ENCODE measurements at regions not wholly inside any gene's neighbourhood (a gene's known extent, or its start where the extent isn't known, plus 50 kb on each side); places are given as distances from the start of the nearest gene placed in this dataset.

GRCh38 chr16:86090461-86091170 is 191.7 kb downstream of the IRF8 start:
- POLR2A ChIA-PET (ENCODE audit: unreplicated experiment): no interaction called here
- Histone ChIP-seq H4K20me1 (ENCODE audit: low read length) (no peaks in the 10 kb centered on the region), H3F3A (ENCODE audit: low read length, unreplicated experiment) (no peaks in the 10 kb centered on the region), H3K4me3 (ENCODE audit: low read length) (no peak overlapping the region), H3K79me2 (ENCODE audit: low read length) (no peaks in the 10 kb centered on the region), H2AFZ (ENCODE audit: low read length) (no peak overlapping the region), H3K9me2 (replicated peaks; ENCODE audit: low read length) (no peaks in the 10 kb centered on the region), H3K27ac (ENCODE audit: low read length) (no peak overlapping the region), H3K9me3 (ENCODE audit: low read length) (no peaks in the 10 kb centered on the region), H3K4me2 (ENCODE audit: low read length) (no peak overlapping the region), H3K9ac (ENCODE audit: low read length) (no peak overlapping the region), H3K4me1 (ENCODE audit: insufficient read depth, low read length) (no peaks in the 10 kb centered on the region), H3K36me3 (ENCODE audit: low read depth, low read length) (no peaks in the 10 kb centered on the region), H3K27me3 (ENCODE audit: low read length) (peaks cover 5% of the 10 kb centered on the region)
- intact Hi-C loops (cut with micrococcal nuclease): no loop called here
- BruUV-seq (replicated peaks): no TSS peak
- no peak for TF ChIP-seq CTCF (conservative IDR thresholded peaks at IDR 0.05; ENCODE audit: low read depth, low read length)
- TF ChIP-seq EZH2 (IDR thresholded peaks at IDR 0.05; ENCODE audit: low read length, unreplicated experiment): no peak
- TF ChIP-seq EZH2phosphoT487 (IDR thresholded peaks at IDR 0.05; ENCODE audit: borderline replicate concordance, low read length): no peak
- ATAC-seq (no peak), DNase-seq (no peak)
- CTCF ChIA-PET: no interaction called here

GRCh38 chr16:86091976-86092375 is 193.0 kb downstream of the IRF8 start:
- DNase-seq (no peak), ATAC-seq (no peak)
- no peak overlapping the region for H3K27ac ChIP-seq (ENCODE audit: low read length)
- H3K4me3 ChIP-seq (ENCODE audit: low read length): no peak overlapping the region
- no peaks in the 10 kb centered on the region for H3K79me2 ChIP-seq (ENCODE audit: low read length)
- ChIA-PET CTCF (no interaction called here), POLR2A (ENCODE audit: unreplicated experiment) (no interaction called here)
- no peak for TF ChIP-seq EZH2 (IDR thresholded peaks at IDR 0.05; ENCODE audit: low read length, unreplicated experiment)
- TF ChIP-seq CTCF (conservative IDR thresholded peaks at IDR 0.05; ENCODE audit: low read depth, low read length): no peak
- no peak for TF ChIP-seq EZH2phosphoT487 (IDR thresholded peaks at IDR 0.05; ENCODE audit: borderline replicate concordance, low read length)
- no peaks in the 10 kb centered on the region for H3K9me2 ChIP-seq (replicated peaks; ENCODE audit: low read length)
- intact Hi-C loops (cut with micrococcal nuclease): no loop called here
- no peak overlapping the region for H2AFZ ChIP-seq (ENCODE audit: low read length)
- H3F3A ChIP-seq (ENCODE audit: low read length, unreplicated experiment): no peaks in the 10 kb centered on the region
- no TSS peak for BruUV-seq (replicated peaks)
- no peaks in the 10 kb centered on the region for H4K20me1 ChIP-seq (ENCODE audit: low read length)
- H3K4me2 ChIP-seq (ENCODE audit: low read length): no peak overlapping the region
- H3K9me3 ChIP-seq (ENCODE audit: low read length): no peaks in the 10 kb centered on the region
- H3K27me3 ChIP-seq (ENCODE audit: low read length): peaks cover 16% of the 10 kb centered on the region
- no peak overlapping the region for H3K9ac ChIP-seq (ENCODE audit: low read length)
- no peaks in the 10 kb centered on the region for H3K4me1 ChIP-seq (ENCODE audit: insufficient read depth, low read length)
- no peaks in the 10 kb centered on the region for H3K36me3 ChIP-seq (ENCODE audit: low read depth, low read length)

GRCh38 chr16:86092586-86093480 is 193.9 kb downstream of the IRF8 start:
- Histone ChIP-seq H3K4me3 (ENCODE audit: low read length) (no peak overlapping the region), H3K4me1 (ENCODE audit: insufficient read depth, low read length) (no peaks in the 10 kb centered on the region), H4K20me1 (ENCODE audit: low read length) (no peaks in the 10 kb centered on the region), H3K79me2 (ENCODE audit: low read length) (no peaks in the 10 kb centered on the region), H3K9me3 (ENCODE audit: low read length) (no peaks in the 10 kb centered on the region), H3K9ac (ENCODE audit: low read length) (no peak overlapping the region), H2AFZ (ENCODE audit: low read length) (no peak overlapping the region), H3K9me2 (replicated peaks; ENCODE audit: low read length) (no peaks in the 10 kb centered on the region), H3F3A (ENCODE audit: low read length, unreplicated experiment) (no peaks in the 10 kb centered on the region), H3K27ac (ENCODE audit: low read length) (no peak overlapping the region), H3K4me2 (ENCODE audit: low read length) (no peak overlapping the region), H3K36me3 (ENCODE audit: low read depth, low read length) (no peaks in the 10 kb centered on the region), H3K27me3 (ENCODE audit: low read length) (peaks cover 21% of the 10 kb centered on the region)
- TF ChIP-seq CTCF (conservative IDR thresholded peaks at IDR 0.05; ENCODE audit: low read depth, low read length): no peak
- TF ChIP-seq EZH2phosphoT487 (IDR thresholded peaks at IDR 0.05; ENCODE audit: borderline replicate concordance, low read length): no peak
- TF ChIP-seq EZH2 (IDR thresholded peaks at IDR 0.05; ENCODE audit: low read length, unreplicated experiment): no peak
- POLR2A ChIA-PET (ENCODE audit: unreplicated experiment): no interaction called here
- ATAC-seq: no peak
- no peak for DNase-seq
- no TSS peak for BruUV-seq (replicated peaks)
- CTCF ChIA-PET: no interaction called here
- intact Hi-C loops (cut with micrococcal nuclease): no loop called here

All from PC-3 (cell line).